ENCODE measurements at regions not wholly inside any gene's neighbourhood (a gene's known extent, or its start where the extent isn't known, plus 50 kb on each side); places are given as distances from the start of the nearest gene placed in this dataset.

DNA sequence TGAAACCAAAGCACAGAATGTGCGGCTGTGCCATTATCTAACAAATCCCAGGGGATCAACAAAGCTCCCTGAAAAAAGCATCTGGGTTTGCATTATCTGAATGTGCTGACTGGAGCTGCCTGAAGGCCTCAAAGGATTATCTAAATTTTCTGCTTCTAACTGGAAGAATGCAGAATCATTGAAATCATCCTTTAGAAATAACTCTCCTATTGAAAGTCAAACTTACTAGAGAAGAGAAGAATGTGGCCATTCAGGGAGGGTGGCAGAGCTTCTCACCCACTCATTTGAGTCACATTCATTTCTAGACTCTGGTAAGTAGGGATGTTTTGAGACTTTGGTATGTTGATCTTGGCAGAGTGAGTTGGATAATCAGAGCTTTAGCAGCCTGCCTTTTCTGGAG is 220.6 kb upstream of the RGS6 start:
- DNase-seq (ENCODE audit: low spot score), result no peak

DNA sequence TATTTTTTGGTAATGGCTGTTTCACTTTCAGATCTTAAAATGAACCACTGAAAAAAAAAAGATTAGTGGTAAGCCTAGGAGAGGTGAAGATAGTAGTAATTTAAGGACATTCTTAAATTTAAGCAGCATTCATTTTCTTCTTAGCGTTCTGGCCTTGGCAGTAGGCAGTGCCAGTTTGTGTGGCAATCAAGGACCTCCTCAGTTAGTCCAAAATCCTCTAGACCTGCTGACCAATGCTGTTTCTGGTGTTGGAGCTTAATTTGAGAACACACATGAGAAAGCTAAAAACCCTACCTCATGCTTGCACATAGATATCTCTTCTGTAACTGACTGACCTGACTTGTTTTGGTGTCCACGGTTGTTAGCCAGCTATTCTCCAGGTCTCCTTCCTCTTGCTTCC is 219.8 kb upstream of the RGS6 start:
- DNase-seq (ENCODE audit: low spot score), result no peak

DNA sequence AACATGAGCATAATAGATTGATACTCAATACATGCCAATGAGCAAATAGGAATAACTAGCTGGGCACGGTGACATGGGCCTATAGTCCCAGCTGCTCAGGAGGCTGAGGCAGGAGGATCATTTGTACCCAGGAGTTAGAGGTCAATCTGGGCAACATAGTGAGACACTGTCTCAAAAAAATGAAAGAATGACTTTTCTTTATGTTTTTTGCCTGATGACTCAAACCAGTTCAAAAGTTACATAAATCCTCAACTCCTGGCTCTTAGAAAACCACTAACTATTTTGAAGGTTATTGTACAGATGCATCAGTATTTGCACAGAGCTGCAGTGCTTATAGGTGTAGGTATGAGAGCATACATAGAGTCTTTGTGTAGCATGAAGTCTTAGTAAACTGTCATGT is 219.2 kb upstream of the RGS6 start:
- no peak for DNase-seq (ENCODE audit: low spot score)

- DNase-seq (ENCODE audit: low spot score), result no peak
Observed at GRCh38 chr14:71713451-71713850, 218.8 kb upstream of the RGS6 start.

DNA sequence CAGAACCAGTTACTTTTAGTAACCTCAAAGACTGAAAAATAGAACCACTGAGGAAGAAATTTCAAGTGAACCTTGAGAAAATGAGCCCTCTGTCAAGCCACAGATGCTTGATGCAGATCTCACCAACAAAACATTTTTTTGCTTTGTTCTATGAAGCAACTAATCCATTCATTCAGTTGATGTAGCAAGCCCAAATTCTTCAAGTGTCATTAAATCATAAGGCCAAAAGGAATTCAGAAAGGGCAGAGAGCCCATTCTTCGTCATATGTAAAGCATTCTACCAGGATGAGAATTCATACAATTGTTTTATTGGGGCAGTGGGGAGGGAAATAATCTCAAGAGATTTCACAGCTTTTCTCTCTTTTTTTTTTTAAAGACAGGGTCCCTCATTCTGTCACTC is 218.0 kb upstream of the RGS6 start:
- DNase-seq (ENCODE audit: low spot score), result no peak

GRCh38 chr14:71716041-71716772 is 216.0 kb upstream of the RGS6 start:
- DNase-seq (ENCODE audit: low spot score), result no peak

DNA sequence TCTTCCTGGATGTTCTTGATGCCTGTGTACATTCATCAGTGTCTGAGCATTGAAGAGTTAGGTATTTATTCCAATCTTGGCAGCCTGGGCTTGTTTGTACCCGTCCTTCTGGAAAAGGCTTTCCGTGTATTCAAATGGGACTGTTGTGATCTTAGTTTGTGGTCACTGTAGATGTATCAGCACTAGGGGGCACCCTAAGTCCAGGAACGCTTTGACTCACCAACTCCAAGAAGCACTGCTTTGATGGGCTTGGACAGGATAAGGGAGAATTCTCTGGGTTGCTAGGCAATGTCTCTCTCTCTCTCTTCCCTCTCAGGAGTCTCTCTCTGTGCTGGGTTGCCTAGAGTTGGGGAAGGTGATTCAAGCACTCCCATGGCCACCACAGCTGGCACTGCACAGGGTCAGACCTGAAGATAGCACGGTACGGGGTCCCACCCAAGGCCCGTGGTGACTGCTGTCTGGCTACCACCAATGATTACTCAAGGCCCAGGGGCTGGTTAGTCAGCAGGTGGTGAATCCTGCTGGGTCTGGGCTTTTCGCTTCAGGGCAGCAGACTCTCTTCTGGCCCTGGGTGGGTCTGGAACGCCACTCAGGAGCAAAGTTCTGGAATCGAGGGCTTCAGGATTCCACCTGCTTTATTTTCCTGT is 211.1 kb upstream of the RGS6 start:
- DNase-seq (ENCODE audit: low spot score), result no peak

DNA sequence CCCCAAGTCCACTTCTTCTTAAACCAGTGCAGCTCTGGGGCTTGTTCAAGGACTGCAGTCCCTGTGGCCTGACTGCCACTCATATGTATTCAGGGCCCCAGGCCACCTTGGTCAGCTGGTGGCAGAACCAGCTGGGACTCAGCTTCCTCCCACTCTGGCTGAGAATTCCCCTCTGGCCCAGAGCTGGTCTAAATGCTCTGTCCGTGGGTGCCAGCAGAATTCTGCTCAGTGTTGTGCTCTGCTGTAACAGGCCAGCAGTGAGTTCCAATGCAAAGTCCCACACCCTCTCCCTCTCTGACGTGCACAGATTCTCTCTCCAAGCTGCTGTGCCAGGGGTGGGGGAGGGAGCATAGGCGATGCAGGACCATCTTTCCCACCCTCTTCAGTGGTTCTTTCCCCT is 210.4 kb upstream of the RGS6 start:
- DNase-seq (ENCODE audit: low spot score), result no peak

DNA sequence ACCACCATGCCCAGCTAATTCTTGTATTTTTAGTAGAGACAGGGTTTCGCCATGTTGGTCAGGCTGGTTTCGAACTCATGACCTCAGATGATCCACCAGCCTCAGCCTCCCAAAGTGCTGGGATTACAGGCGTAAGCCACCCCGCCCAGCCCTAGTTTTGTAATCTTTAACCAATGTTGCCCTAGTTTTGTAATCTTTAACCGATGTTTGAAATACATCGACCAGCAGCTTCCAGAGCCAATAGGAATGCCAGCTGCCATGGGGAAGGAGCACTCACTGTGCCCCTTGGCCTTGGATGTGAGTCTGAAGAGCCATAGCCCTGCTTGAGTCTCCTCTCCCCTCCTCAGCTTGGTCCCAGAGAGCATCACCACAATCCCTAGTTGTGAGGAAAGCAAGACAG is 209.3 kb upstream of the RGS6 start:
- no peak for DNase-seq (ENCODE audit: low spot score)

DNA sequence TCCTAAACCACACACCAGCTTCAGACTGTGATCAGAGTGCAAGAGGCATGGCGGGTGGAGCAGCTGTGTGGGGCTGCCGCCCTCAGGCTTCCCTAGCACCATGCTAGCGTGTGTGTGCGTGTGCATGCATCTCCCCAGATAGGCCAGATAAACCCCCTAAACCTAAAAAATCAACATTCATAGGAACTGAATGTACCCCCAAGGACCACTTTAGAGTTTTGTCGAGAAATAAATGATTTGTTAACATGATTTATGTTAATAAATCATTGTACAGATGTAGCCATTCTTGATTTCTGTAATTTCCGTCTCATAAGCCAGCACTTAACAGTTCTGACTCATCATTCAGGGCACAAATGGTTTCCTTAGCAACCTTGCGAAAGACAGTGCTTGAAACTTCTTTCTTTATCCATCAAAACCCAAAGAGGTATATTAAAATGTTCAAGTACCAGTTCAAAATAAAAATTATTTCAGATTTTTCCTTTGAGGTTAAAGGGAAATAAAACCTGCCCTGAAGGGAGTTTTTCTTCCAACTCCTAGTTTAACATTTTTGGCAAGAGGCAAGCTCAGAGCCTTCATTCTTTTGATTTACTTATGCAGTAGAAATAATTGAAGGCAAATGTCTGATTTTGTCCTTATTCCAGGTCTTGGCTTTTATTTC is 206.2 kb upstream of the RGS6 start:
- DNase-seq (ENCODE audit: low spot score), result no peak

DNA sequence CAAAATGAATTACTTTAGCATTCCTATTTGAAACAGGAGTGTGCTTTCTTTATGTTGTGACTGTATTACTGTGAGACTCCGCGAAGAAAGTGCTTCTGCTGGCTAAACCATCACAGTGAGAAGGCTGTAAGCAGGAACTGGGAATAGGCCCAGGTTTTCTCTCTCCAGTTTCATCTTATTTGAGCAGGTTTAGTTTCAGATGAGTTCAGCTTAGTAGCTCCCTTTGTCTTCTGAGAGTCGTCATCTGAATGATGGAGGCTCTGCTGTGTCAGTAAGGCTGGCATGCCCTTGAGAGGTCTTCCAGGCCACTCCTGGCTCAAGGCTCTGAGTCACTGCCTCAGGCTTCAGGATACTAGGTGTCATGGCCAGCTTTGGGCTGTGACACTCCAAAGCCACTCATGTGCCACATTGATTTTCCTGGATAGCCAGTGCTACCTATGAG is 205.6 kb upstream of the RGS6 start:
- no peak for DNase-seq (ENCODE audit: low spot score)

GRCh38 chr14:71728386-71728785 is 203.8 kb upstream of the RGS6 start:
- DNase-seq (ENCODE audit: low spot score), result no peak

GRCh38 chr14:71729596-71729995 is 202.6 kb upstream of the RGS6 start:
- no peak for DNase-seq (ENCODE audit: low spot score)

GRCh38 chr14:71730471-71730870 is 201.8 kb upstream of the RGS6 start:
- no peak for DNase-seq (ENCODE audit: low spot score)

DNA sequence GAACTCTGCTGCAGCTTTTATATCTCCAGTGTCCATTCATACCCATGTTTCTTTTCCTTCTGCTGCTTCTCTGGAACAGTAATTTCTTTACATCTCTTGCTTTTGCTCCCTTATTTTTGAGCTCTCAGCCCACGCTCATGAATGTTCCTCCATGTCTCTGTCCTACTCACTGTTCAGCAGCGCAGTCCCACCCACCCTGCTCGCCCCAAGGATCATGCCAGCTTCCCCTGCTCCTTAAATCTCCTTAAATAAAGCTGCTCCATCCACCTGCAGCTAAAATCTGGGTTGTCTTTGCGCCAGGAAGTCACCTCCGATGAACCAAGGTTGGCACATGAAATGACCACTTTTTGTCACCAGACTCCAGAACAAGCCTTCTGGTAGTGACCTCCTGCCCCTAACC is 201.1 kb upstream of the RGS6 start:
- DNase-seq (ENCODE audit: low spot score), result no peak

GRCh38 chr14:71733210-71733883 is 198.9 kb upstream of the RGS6 start:
- no peak for DNase-seq (ENCODE audit: low spot score)

DNA sequence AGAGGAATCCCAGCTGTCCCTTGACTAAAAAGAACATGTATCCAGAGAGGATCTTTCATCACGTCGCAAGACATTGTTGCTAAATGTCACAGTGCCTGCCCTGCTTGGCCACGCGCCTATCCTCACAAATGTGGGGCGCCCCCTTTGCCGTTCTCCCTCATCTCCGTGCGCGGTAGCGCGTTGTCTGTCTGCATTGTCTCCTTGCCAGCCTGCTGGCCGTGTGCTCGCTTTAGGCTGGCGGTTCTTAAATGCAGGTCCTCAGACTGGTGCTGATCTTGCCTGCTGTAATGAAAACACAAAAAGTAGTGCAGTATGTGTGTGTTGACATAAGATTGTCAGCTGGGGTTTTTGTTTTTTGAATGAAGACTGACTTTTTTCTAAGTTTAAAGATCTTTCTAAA is 198.2 kb upstream of the RGS6 start:
- no peak for DNase-seq (ENCODE audit: low spot score)

DNA sequence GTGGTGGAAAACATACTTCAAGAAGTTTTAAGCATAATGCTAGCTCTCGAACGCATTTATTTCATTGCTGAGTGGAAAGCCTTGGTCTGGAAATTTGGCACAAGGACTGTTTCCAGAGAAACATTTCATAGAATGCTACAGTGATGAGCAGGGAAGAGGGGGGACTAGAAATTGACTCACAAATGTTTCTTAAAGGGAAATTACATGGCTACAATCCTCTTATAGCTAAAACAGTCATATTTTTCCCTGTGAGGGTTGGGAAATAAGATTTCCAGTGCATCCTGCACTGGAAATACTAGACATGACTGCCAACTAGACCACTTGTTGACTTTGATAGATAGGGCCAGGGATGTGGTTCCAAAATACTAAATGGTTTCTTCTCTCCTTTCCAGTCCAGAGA is 197.3 kb upstream of the RGS6 start:
- DNase-seq (ENCODE audit: low spot score), result no peak

- DNase-seq (ENCODE audit: low spot score), result no peak
Observed at GRCh38 chr14:71737760-71738159, 194.5 kb upstream of the RGS6 start.

DNA sequence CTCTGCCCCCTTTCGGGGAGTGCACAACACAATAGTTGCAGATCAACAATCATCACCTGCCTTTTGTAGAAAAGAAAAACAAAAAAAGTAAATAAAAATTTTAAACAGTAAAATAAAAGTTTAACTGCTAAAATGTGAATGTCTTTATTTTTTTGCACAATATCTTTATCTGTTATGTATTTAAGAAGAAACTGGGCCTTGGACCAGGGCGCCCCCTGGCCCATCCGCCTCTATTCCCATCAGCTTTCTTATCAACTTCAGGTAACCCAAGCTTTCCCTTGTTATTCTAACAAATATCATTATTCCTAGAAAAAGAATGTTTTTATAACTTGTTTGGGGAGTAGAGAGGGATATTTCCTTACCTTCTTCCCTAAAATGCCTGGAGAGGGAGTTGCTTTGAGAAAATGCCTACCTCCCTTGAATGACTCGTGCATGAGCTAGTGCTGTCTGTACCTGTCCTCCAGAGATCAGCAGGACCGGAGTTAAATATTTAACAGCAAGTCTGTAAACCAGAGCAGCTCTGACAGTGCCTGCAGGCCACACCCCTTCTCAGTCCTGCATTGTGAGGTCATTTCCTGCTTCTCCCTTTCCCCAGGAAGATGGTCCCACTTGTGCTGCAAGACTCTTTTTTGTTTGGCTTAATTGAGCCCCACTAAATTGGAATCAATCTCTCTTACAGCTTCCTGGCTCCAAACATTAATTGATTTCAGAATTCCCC is 192.8 kb upstream of the RGS6 start:
- DNase-seq (ENCODE audit: low spot score), result no peak

- no peak for DNase-seq (ENCODE audit: low spot score)
Observed at GRCh38 chr14:71741241-71741640, 191.0 kb upstream of the RGS6 start.

DNA sequence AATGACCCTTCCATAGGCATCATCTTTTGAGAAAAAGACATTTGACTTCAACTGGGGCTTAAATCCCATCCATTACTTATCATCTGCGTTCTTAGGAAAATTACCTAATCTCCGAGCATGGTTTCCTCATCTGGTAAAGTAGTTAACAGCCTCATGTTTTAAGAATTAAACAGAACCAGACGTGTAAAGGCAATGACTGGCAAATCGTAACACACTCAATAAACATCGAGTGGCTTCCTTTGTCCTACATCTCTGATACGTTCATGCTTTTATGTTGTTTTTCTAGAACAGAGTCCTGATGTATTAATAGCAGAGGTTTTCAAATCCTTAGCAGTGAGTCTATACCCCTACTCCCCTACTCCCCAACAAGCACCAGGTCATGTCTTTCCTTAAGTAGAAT is 189.7 kb upstream of the RGS6 start:
- no peak for DNase-seq (ENCODE audit: low spot score)
